HCT116 (cell line): ENCODE measurements at regions not wholly inside any gene's neighbourhood (a gene's known extent, or its start where the extent isn't known, plus 50 kb on each side); places are given as distances from the start of the nearest gene placed in this dataset.

Experiments used
- ATAC-seq: fragments of 200-7000 bp; cut with Tn5 transposase; 2 replicates; pipeline ENCODE4 v1.9.1; 2020; ENCODE audit warnings: mild to moderate bottlenecking, moderate library complexity
- BruUV-seq: library from RNA; stranded (reverse); fragments of 400-500 nt; replicated peaks from 2 replicates; lab custom pipeline; 2021; lab: Mats Ljungman, UMichigan
- CTCF ChIA-PET: fragments of 300-600 bp; sonication (Branson Sonifier 250); formaldehyde crosslinking; loops from one replicate; lab custom pipeline; 2021; ENCODE audit warnings: antibody characterized with exemption; lab: Charles Lee
- POLR2A ChIA-PET: fragments of 300-600, 350-600 bp; sonication (Branson Sonifier 250); formaldehyde crosslinking; loops from one replicate; lab custom pipeline; 2021; ENCODE audit warnings: antibody characterized with exemption; lab: Charles Lee
- RAD21 ChIA-PET, 2 experiments: fragments of 300-600 bp; sonication (Branson Sonifier 250); formaldehyde crosslinking; loops; one replicate each; lab custom pipeline; 2023; ENCODE audit warnings: low total read pairs in 2 of 2; ENCODE audit not compliant: uncharacterized antibody in 2 of 2, unreplicated experiment in 2 of 2, low non-redundant PET in 1 of 2; lab: Charles Lee
- DNase-seq: peaks from one replicate; pipeline ENCODE4 v3.0.0-alpha.2; 2010; ENCODE audit warnings: low read depth, low spot score
- H2AFZ ChIP-seq: fragments of 200-600 bp; shearing (Covaris generic), sonication (generic); 2 replicates; pipeline ENCODE4 v1.6.1; 2017; ENCODE audit warnings: low read depth, mixed run types, mixed read lengths, antibody characterized with exemption, low read length; ENCODE audit not compliant: poor library complexity, severe bottlenecking
- H3K27ac ChIP-seq: 2 replicates; pipeline ENCODE4 v1.5.1; 2012; ENCODE audit warnings: low read depth, low read length
- H3K27me3 ChIP-seq: fragments of 200-600 bp; sonication (generic); 2 replicates; pipeline ENCODE4 v1.6.1; 2016; ENCODE audit warnings: mixed run types, low read length, mixed read lengths; ENCODE audit not compliant: insufficient read depth
- H3K36me3 ChIP-seq, 2 experiments: fragments of 200-500 bp in 1 of 2; fragments of 200-600 bp in 1 of 2; sonication (Bioruptor generic) in 1 of 2; sonication (generic) in 1 of 2; 2 replicates each; pipeline versions ENCODE4 v1.5.1 to v1.6.1; 2014 to 2016; ENCODE audit warnings: low read length in 2 of 2, inconsistent platforms in 1 of 2, mixed read lengths in 1 of 2, mixed run types in 1 of 2; ENCODE audit not compliant: insufficient read depth in 2 of 2, control insufficient read depth in 1 of 2
- H3K4me1 ChIP-seq, 2 experiments: fragments of 200-600 bp in 1 of 2; sonication (generic) in 1 of 2; 2 replicates each; pipeline versions ENCODE4 v1.5.1 to v1.6.1; 2012 to 2017; ENCODE audit warnings: low read length in 2 of 2, inconsistent platforms in 1 of 2, mild to moderate bottlenecking in 1 of 2, mixed read lengths in 1 of 2, mixed run types in 1 of 2, moderate library complexity in 1 of 2; ENCODE audit not compliant: insufficient read depth in 2 of 2, control insufficient read depth in 1 of 2
- H3K4me2 ChIP-seq: fragments of 200-600 bp; sonication (generic); 2 replicates; pipeline ENCODE4 v1.6.1; 2017; ENCODE audit warnings: mixed run types, low read length, mixed read lengths
- H3K4me3 ChIP-seq, 2 experiments: fragments of 200-600 bp in 1 of 2; sonication (generic) in 1 of 2; replicated peaks in 1 of 2; 2 replicates each; pipeline ENCODE4 v1.5.1; 2011 to 2016; ENCODE audit warnings: low read length in 2 of 2, control low read depth in 1 of 2, low read depth in 1 of 2, mild to moderate bottlenecking in 1 of 2, mixed read lengths in 1 of 2, mixed run types in 1 of 2
- H3K79me2 ChIP-seq: fragments of 200-600 bp; sonication (generic); 2 replicates; pipeline ENCODE4 v1.6.1; 2017; ENCODE audit warnings: mild to moderate bottlenecking, mixed run types, low read length, moderate library complexity, mixed read lengths; ENCODE audit not compliant: insufficient read depth
- H3K9ac ChIP-seq: fragments of 200-600 bp; sonication (generic); 2 replicates; pipeline ENCODE4 v1.6.1; 2016; ENCODE audit warnings: low read length, mixed read lengths
- H3K9me2 ChIP-seq: fragments of 200-600 bp; sonication (generic), shearing (Covaris generic); 2 replicates; pipeline ENCODE4 v1.6.1; 2017; ENCODE audit warnings: mixed run types, mild to moderate bottlenecking, moderate library complexity; ENCODE audit not compliant: insufficient read depth
- H3K9me3 ChIP-seq, 2 experiments: fragments of 200-500 bp in 1 of 2; fragments of 200-600 bp in 1 of 2; sonication (Bioruptor generic) in 1 of 2; sonication (generic) in 1 of 2; 2 replicates each; pipeline ENCODE4 v1.6.1; 2014 to 2017; ENCODE audit warnings: low read length in 2 of 2, mixed read lengths in 2 of 2, inconsistent platforms in 1 of 2, low read depth in 1 of 2, mild to moderate bottlenecking in 1 of 2, mixed run types in 1 of 2, moderate library complexity in 1 of 2; ENCODE audit not compliant: control insufficient read depth in 1 of 2, insufficient read depth in 1 of 2
- H4K20me1 ChIP-seq: fragments of 200-600 bp; sonication (generic), shearing (Covaris generic); 2 replicates; pipeline ENCODE4 v1.6.1; 2017; ENCODE audit warnings: mixed run types, mild to moderate bottlenecking, moderate library complexity; ENCODE audit not compliant: insufficient read depth
- EGR1 ChIP-seq: IDR thresholded peaks from 2 replicates; pipeline ENCODE4 v1.6.1; 2012; ENCODE audit warnings: low read depth
- ELF1 ChIP-seq: IDR thresholded peaks from 2 replicates; pipeline ENCODE4 v1.6.1; 2012; ENCODE audit warnings: low read depth, borderline replicate concordance
- EZH2phosphoT487 ChIP-seq: fragments of 200-600 bp; IDR thresholded peaks from 2 replicates; pipeline ENCODE4 v1.6.1; 2018; ENCODE audit warnings: antibody characterized with exemption, borderline replicate concordance
- FOSL1 ChIP-seq: IDR thresholded peaks from 2 replicates; pipeline ENCODE4 v1.6.1; 2012; ENCODE audit warnings: low read depth
- POLR2A ChIP-seq: IDR thresholded peaks from 2 replicates; pipeline ENCODE4 v1.7.0; 2011; ENCODE audit warnings: borderline replicate concordance; ENCODE audit not compliant: insufficient read depth, insufficient read length; ENCODE audit errors: extremely low read depth
- POLR2AphosphoS5 ChIP-seq: IDR thresholded peaks from 2 replicates; pipeline ENCODE4 v1.6.1; 2011; ENCODE audit warnings: mild to moderate bottlenecking, low read depth, low read length, moderate library complexity
- SIN3A ChIP-seq: IDR thresholded peaks from 2 replicates; pipeline ENCODE4 v1.6.1; 2012; ENCODE audit warnings: low read depth
- SP1 ChIP-seq: IDR thresholded peaks from 2 replicates; pipeline ENCODE4 v1.6.1; 2012; ENCODE audit warnings: low read depth
- SRF ChIP-seq: IDR thresholded peaks from 2 replicates; pipeline ENCODE4 v1.6.1; 2012; ENCODE audit warnings: low read depth
- TCF7L2 ChIP-seq: IDR thresholded peaks from 2 replicates; pipeline ENCODE4 v1.7.0; 2011; ENCODE audit warnings: borderline replicate concordance, inconsistent platforms; ENCODE audit not compliant: insufficient read depth, insufficient read length; ENCODE audit errors: extremely low read depth
- YY1 ChIP-seq: IDR thresholded peaks from 2 replicates; pipeline ENCODE4 v1.6.1; 2011; ENCODE audit warnings: low read length, low read depth, moderate library complexity, mild to moderate bottlenecking; ENCODE audit not compliant: insufficient replicate concordance; ENCODE audit errors: extremely low read depth
- ZFX ChIP-seq: fragments of 450-650 bp; IDR thresholded peaks from 2 replicates; pipeline ENCODE4 v1.6.1; 2017
- ZNF274 ChIP-seq: fragments of 200-500 bp; sonication (Bioruptor generic); IDR thresholded peaks from 2 replicates; pipeline ENCODE4 v1.6.1; 2014; ENCODE audit warnings: mild to moderate bottlenecking, low read depth, low read length, inconsistent platforms
- intact Hi-C: fragments of 100-400 bp; cut with micrococcal nuclease; formaldehyde crosslinking; loops from 2 replicates; pipeline ENCODE4 v1.10.0; 2022
- TF ChIP-seq, protein P1 (sequence below): IDR thresholded peaks from 2 replicates; pipeline ENCODE4 v1.6.1; 2011; ENCODE audit warnings: mild to moderate bottlenecking, low read length, moderate library complexity; ENCODE audit not compliant: insufficient replicate concordance; ENCODE audit errors: extremely low read depth
- TF ChIP-seq, protein P2 (sequence below), 3 experiments: fragments of 200-600 bp in 1 of 3; sonication (generic) in 1 of 3; IDR thresholded peaks in 2 of 3; conservative IDR thresholded peaks in 1 of 3; 2 replicates each; pipeline ENCODE4 v1.5.1; 2012 to 2017; ENCODE audit warnings: low read depth in 2 of 3, low read length in 2 of 3, antibody characterized with exemption in 1 of 3, borderline replicate concordance in 1 of 3, control low read depth in 1 of 3, mild to moderate bottlenecking in 1 of 3, mixed read lengths in 1 of 3, mixed run types in 1 of 3, moderate library complexity in 1 of 3; ENCODE audit not compliant: insufficient read depth in 1 of 3

DNA sequence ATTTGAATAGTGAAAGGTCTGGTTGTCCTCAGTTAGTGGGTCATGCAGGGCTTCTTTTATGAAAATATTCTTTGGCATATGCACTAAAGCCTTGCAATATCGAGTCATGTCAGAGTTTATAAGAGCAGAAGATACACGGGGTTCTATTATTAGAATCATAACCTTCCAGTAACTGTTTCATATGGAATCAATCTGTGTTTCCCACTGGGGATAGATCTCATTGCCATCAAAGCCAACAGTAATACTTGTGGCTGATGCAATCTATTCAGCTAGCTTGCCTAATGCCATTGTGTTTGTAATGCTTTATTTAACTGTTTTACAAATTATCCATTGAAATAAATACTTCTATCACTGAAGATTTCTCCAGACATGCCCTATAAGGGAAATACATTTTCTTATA is 746.9 kb upstream of the PCDH9 start:
- ChIA-PET POLR2A (no interaction called here), RAD21 (no interaction called here), CTCF (no interaction called here)
- ATAC-seq (no peak), DNase-seq (no peak)
- H3K9me3 ChIP-seq: no peaks in the 10 kb centered on the region
- H3K4me2 ChIP-seq: no peak overlapping the region
- no peak overlapping the region for H3K4me3 ChIP-seq
- no peaks in the 10 kb centered on the region for H3K79me2 ChIP-seq
- no peaks in the 10 kb centered on the region for H3K9me2 ChIP-seq
- H3K9ac ChIP-seq: no peak overlapping the region
- H3K36me3 ChIP-seq: no peaks in the 10 kb centered on the region
- intact Hi-C loops: no loop called here
- H2AFZ ChIP-seq: no peak overlapping the region
- H3K4me1 ChIP-seq: no peaks in the 10 kb centered on the region
- TF ChIP-seq ELF1 (no peak), ZNF274 (no peak), SP1 (no peak)
- no peaks in the 10 kb centered on the region for H4K20me1 ChIP-seq
- H3K27ac ChIP-seq: no peak overlapping the region
- no TSS peak for BruUV-seq
- no peaks in the 10 kb centered on the region for H3K27me3 ChIP-seq

DNA sequence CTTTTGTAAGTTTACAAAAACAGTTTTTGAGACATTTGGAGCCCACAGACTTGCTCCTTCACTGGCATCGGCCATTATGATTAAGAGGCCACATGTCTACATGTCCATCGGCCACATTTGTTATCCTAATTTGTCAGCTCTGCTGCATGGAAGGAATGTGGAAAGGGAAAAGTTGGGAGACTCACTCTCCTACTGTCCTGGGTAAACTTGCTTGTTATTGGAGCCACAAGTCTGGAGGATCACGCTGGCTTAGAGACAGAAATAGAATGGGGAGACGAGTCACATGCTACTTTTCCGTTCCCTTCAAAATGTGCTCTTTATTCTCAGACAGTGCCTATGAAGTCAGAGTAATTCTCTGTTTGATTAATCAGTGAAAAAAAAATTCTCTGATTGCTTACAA is 741.2 kb upstream of the PCDH9 start:
- Histone ChIP-seq H3K4me2 (no peak overlapping the region), H3K4me3 (no peak overlapping the region), H3K27ac (no peak overlapping the region), H3K9me3 (no peaks in the 10 kb centered on the region), H3K9me2 (no peaks in the 10 kb centered on the region), H3K9ac (no peak overlapping the region), H4K20me1 (no peaks in the 10 kb centered on the region), H2AFZ (no peak overlapping the region), H3K79me2 (no peaks in the 10 kb centered on the region), H3K27me3 (no peaks in the 10 kb centered on the region), H3K36me3 (no peaks in the 10 kb centered on the region), H3K4me1 (no peaks in the 10 kb centered on the region)
- intact Hi-C loops: no loop called here
- ChIA-PET POLR2A (no interaction called here), CTCF (no interaction called here), RAD21 (no interaction called here)
- TF ChIP-seq TCF7L2: no peak
- TF ChIP-seq POLR2AphosphoS5: no peak
- no peak for TF ChIP-seq POLR2A
- TF ChIP-seq FOSL1: no peak
- no peak for TF ChIP-seq EZH2phosphoT487
- TF ChIP-seq YY1: no peak
- TF ChIP-seq, protein P1, sequence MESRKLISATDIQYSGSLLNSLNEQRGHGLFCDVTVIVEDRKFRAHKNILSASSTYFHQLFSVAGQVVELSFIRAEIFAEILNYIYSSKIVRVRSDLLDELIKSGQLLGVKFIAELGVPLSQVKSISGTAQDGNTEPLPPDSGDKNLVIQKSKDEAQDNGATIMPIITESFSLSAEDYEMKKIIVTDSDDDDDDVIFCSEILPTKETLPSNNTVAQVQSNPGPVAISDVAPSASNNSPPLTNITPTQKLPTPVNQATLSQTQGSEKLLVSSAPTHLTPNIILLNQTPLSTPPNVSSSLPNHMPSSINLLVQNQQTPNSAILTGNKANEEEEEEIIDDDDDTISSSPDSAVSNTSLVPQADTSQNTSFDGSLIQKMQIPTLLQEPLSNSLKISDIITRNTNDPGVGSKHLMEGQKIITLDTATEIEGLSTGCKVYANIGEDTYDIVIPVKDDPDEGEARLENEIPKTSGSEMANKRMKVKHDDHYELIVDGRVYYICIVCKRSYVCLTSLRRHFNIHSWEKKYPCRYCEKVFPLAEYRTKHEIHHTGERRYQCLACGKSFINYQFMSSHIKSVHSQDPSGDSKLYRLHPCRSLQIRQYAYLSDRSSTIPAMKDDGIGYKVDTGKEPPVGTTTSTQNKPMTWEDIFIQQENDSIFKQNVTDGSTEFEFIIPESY: no peak
- TF ChIP-seq EGR1: no peak
- no peak for TF ChIP-seq ZNF274
- no peak for TF ChIP-seq SRF
- TF ChIP-seq, protein P2, sequence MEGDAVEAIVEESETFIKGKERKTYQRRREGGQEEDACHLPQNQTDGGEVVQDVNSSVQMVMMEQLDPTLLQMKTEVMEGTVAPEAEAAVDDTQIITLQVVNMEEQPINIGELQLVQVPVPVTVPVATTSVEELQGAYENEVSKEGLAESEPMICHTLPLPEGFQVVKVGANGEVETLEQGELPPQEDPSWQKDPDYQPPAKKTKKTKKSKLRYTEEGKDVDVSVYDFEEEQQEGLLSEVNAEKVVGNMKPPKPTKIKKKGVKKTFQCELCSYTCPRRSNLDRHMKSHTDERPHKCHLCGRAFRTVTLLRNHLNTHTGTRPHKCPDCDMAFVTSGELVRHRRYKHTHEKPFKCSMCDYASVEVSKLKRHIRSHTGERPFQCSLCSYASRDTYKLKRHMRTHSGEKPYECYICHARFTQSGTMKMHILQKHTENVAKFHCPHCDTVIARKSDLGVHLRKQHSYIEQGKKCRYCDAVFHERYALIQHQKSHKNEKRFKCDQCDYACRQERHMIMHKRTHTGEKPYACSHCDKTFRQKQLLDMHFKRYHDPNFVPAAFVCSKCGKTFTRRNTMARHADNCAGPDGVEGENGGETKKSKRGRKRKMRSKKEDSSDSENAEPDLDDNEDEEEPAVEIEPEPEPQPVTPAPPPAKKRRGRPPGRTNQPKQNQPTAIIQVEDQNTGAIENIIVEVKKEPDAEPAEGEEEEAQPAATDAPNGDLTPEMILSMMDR (IDR thresholded peaks at IDR 0.05 in 2 of 3, conservative IDR thresholded peaks at IDR 0.05 in 1 of 3; ENCODE audit: borderline replicate concordance in 1 of 3, insufficient read depth in 1 of 3, low read depth in 2 of 3, low read length in 2 of 3): no peak
- no peak for TF ChIP-seq SP1
- TF ChIP-seq ELF1: no peak
- TF ChIP-seq SIN3A: no peak
- no peak for TF ChIP-seq ZFX
- no TSS peak for BruUV-seq
- no peak for ATAC-seq
- DNase-seq: no peak
